ENCODE measurements at regions not wholly inside any gene's neighbourhood (a gene's known extent, or its start where the extent isn't known, plus 50 kb on each side); places are given as distances from the start of the nearest gene placed in this dataset.
A peak's percentile ranks its signal among the peaks of the same experiment; 100 is the strongest.

GRCh38 chr11:112612250-112612849, 348.9 kb upstream of the NCAM1 start:
- FAIRE-seq (no peak), DNase-seq (ENCODE audit: low spot score) (no peak), ATAC-seq (no peak)
- TF ChIP-seq TEAD3 (CRISPR knock-in tag; optimal IDR thresholded peaks at IDR 0.05; ENCODE audit: borderline replicate concordance), result no peak
- TF ChIP-seq PRDM15 (CRISPR knock-in tag; IDR thresholded peaks at IDR 0.05), result peak; percentile 76
- TF ChIP-seq ZSCAN31 (CRISPR knock-in tag; IDR thresholded peaks at IDR 0.05; ENCODE audit: low read depth), result no peak
- no peak for TF ChIP-seq RBM22 (optimal IDR thresholded peaks at IDR 0.05; ENCODE audit: low read length)
- Histone ChIP-seq H3K4me3 (replicated peaks in 1 of 3; ENCODE audit: insufficient read depth in 1 of 3, low read depth in 2 of 3, low read length in 3 of 3) (no peak overlapping the region), H3K4me1 (ENCODE audit: insufficient read depth, low read length) (peaks cover 19% of the 10 kb centered on the region), H3K4me2 (ENCODE audit: low read depth, low read length) (no peak overlapping the region), H3K9me3 (ENCODE audit: low read length) (no peaks in the 10 kb centered on the region), H3K79me2 (ENCODE audit: insufficient read depth, low read length) (no peaks in the 10 kb centered on the region), H3K27me3 (ENCODE audit: control insufficient read depth in 1 of 2, insufficient read depth in 2 of 2, low read length in 2 of 2) (peaks cover 0 to 7% of the 10 kb centered on the region in 2 experiments; a peak in 1 of 5 replicates), H3K27ac (ENCODE audit: extremely low read length, insufficient read depth, low read length) (no peak overlapping the region), H3K9ac (ENCODE audit: insufficient read depth, low read depth, low read length) (no peak overlapping the region), H2AFZ (ENCODE audit: low read length) (no peak overlapping the region), H3K36me3 (replicated peaks in 1 of 2; ENCODE audit: control insufficient read depth in 1 of 2, insufficient read depth in 2 of 2, low read length in 2 of 2) (no peaks in the 10 kb centered on the region), H4K20me1 (ENCODE audit: insufficient read depth, low read length) (no peaks in the 10 kb centered on the region)
- in situ Hi-C loops (cut with HindIII; ENCODE audit: extremely low pct_ligation_motif_present, low pct_unique_long_range_greater_than_20kb), result no loop called here
- 26% methylated on average over 5 of the region's 5 CpGs for WGBS (ENCODE audit: low lambda C conversion rate)
- BruUV-seq (replicated peaks), result no TSS peak
- ChIA-PET POLR2A (no interaction called here), CTCF (ENCODE audit: low intra/inter-chr PET ratio, low total read pairs) (no interaction called here)
- intact Hi-C loops (cut with micrococcal nuclease; ENCODE audit: unreplicated experiment), result no loop called here

All from HepG2 (cell line).